SU-DHL-6 (cell line): ENCODE measurements at regions not wholly inside any gene's neighbourhood (a gene's known extent, or its start where the extent isn't known, plus 50 kb on each side); places are given as distances from the start of the nearest gene placed in this dataset.

Source experiments
- EZH2phosphoT487 ChIP-seq: fragments of 200-600 bp; sonication (generic), shearing (Covaris generic); conservative IDR thresholded peaks from 2 replicates; pipeline ENCODE4 v1.6.1; 2018; ENCODE audit warnings: mild to moderate bottlenecking, antibody characterized with exemption, low read length, moderate library complexity, mixed read lengths
- TF ChIP-seq, protein P1 (sequence below): fragments of 200-600 bp; sonication (generic); IDR thresholded peaks from one replicate; pipeline ENCODE4 v1.5.1; 2017; ENCODE audit warnings: antibody characterized with exemption, mild to moderate bottlenecking, low read length, moderate library complexity; ENCODE audit not compliant: insufficient read depth, poor library complexity, severe bottlenecking

DNA sequence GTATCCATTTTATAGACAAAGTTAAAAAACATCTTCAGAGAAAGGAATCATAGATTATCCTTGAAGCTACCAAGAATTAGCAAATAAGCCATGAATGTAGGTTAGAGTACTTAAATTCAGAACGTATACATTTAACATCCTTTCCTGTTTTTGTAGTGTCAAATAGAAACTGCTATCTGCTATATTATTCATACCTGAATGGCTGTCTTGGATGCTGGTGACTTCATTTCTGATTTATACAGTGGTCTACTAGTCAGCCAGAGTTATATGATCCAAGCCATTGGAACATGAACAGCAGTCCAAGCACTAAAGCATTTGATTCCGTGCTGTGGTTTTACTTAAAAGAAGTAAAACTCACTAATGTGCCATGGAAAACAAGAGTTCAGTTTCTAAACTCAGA lies 58.3 kb upstream of the VSIG4 start:
- TF ChIP-seq, protein P1, sequence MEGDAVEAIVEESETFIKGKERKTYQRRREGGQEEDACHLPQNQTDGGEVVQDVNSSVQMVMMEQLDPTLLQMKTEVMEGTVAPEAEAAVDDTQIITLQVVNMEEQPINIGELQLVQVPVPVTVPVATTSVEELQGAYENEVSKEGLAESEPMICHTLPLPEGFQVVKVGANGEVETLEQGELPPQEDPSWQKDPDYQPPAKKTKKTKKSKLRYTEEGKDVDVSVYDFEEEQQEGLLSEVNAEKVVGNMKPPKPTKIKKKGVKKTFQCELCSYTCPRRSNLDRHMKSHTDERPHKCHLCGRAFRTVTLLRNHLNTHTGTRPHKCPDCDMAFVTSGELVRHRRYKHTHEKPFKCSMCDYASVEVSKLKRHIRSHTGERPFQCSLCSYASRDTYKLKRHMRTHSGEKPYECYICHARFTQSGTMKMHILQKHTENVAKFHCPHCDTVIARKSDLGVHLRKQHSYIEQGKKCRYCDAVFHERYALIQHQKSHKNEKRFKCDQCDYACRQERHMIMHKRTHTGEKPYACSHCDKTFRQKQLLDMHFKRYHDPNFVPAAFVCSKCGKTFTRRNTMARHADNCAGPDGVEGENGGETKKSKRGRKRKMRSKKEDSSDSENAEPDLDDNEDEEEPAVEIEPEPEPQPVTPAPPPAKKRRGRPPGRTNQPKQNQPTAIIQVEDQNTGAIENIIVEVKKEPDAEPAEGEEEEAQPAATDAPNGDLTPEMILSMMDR, result no peak
- TF ChIP-seq EZH2phosphoT487, result no peak
